HG03135 (cell line): ENCODE measurements at regions not wholly inside any gene's neighbourhood (a gene's known extent, or its start where the extent isn't known, plus 50 kb on each side); places are given as distances from the start of the nearest gene placed in this dataset.

Experiments used
- ATAC-seq: cut with Tn5 transposase; IDR thresholded peaks from one replicate; pipeline ENCODE4 v1.9.1; 2021; ENCODE audit warnings: mild to moderate bottlenecking, moderate library complexity; ENCODE audit not compliant: unreplicated experiment

- no peak for ATAC-seq
Observed at GRCh38 chr2:76330865-76331264, 620.1 kb upstream of the GCFC2 start.

GRCh38 chr2:76326636-76327035 lies 615.9 kb upstream of the GCFC2 start:
- no peak for ATAC-seq

- no peak for ATAC-seq
Observed at GRCh38 chr2:76323381-76323780, 612.7 kb upstream of the GCFC2 start.

GRCh38 chr2:76320716-76321115 lies 610.0 kb upstream of the GCFC2 start:
- no peak for ATAC-seq

- no peak for ATAC-seq
Observed at GRCh38 chr2:76318848-76319360, 608.2 kb upstream of the GCFC2 start.

GRCh38 chr2:76316691-76317090 lies 606.0 kb upstream of the GCFC2 start:
- ATAC-seq, result no peak

- ATAC-seq, result no peak
Observed at GRCh38 chr2:76314271-76315020, 603.7 kb upstream of the GCFC2 start.

- ATAC-seq, result no peak
Observed at GRCh38 chr2:76312236-76312635, 601.5 kb upstream of the GCFC2 start.

- no peak for ATAC-seq
Observed at GRCh38 chr2:76311728-76312127, 601.0 kb upstream of the GCFC2 start.

GRCh38 chr2:76310894-76311633 lies 600.3 kb upstream of the GCFC2 start:
- no peak for ATAC-seq

GRCh38 chr2:76307495-76307894 lies 596.8 kb upstream of the GCFC2 start:
- no peak for ATAC-seq

- no peak for ATAC-seq
Observed at GRCh38 chr2:76298041-76298440, 587.3 kb upstream of the GCFC2 start.

GRCh38 chr2:76296438-76296837 lies 585.7 kb upstream of the GCFC2 start:
- no peak for ATAC-seq

GRCh38 chr2:76295762-76296161 lies 585.0 kb upstream of the GCFC2 start:
- ATAC-seq, result no peak

GRCh38 chr2:76288598-76288997 lies 577.9 kb upstream of the GCFC2 start:
- no peak for ATAC-seq

- ATAC-seq, result no peak
Observed at GRCh38 chr2:76288146-76288545, 577.4 kb upstream of the GCFC2 start.

- ATAC-seq, result no peak
Observed at GRCh38 chr2:76283350-76283749, 572.6 kb upstream of the GCFC2 start.

- ATAC-seq, result no peak
Observed at GRCh38 chr2:76281156-76281841, 570.6 kb upstream of the GCFC2 start.

GRCh38 chr2:76280686-76281085 lies 570.0 kb upstream of the GCFC2 start:
- ATAC-seq, result no peak

- no peak for ATAC-seq
Observed at GRCh38 chr2:76279142-76279541, 568.4 kb upstream of the GCFC2 start.

- no peak for ATAC-seq
Observed at GRCh38 chr2:76275788-76276187, 565.1 kb upstream of the GCFC2 start.

GRCh38 chr2:76274676-76275075 lies 564.0 kb upstream of the GCFC2 start:
- ATAC-seq, result no peak
